BE2C (cell line): ENCODE measurements at regions not wholly inside any gene's neighbourhood (a gene's known extent, or its start where the extent isn't known, plus 50 kb on each side); places are given as distances from the start of the nearest gene placed in this dataset.

Source experiments
- DNase-seq: peaks from one replicate; pipeline ENCODE4 v3.0.0-alpha.2; 2020
- H3K27me3 ChIP-seq: fragments of 250-450 bp; sonication (Bioruptor Pico); 2 replicates; pipeline ENCODE4 v1.5.1; 2020; ENCODE audit warnings: mild to moderate bottlenecking
- H3K36me3 ChIP-seq: fragments of 250-450 bp; sonication (Bioruptor Pico); 2 replicates; pipeline ENCODE4 v1.5.1; 2020; ENCODE audit warnings: mild to moderate bottlenecking
- H3K4me1 ChIP-seq: fragments of 250-450 bp; sonication (Bioruptor Pico); 2 replicates; pipeline ENCODE4 v1.5.1; 2020
- H3K4me3 ChIP-seq: 2 replicates; pipeline ENCODE4 v1.5.1; 2011; ENCODE audit warnings: low read depth, low read length
- H3K9me3 ChIP-seq: fragments of 250-450 bp; sonication (Bioruptor Pico); 2 replicates; pipeline ENCODE4 v1.5.1; 2020
- TF ChIP-seq, protein P1 (sequence below): IDR thresholded peaks from 2 replicates; pipeline ENCODE4 v1.5.1; 2012; ENCODE audit warnings: mild to moderate bottlenecking, low read depth, low read length

DNA sequence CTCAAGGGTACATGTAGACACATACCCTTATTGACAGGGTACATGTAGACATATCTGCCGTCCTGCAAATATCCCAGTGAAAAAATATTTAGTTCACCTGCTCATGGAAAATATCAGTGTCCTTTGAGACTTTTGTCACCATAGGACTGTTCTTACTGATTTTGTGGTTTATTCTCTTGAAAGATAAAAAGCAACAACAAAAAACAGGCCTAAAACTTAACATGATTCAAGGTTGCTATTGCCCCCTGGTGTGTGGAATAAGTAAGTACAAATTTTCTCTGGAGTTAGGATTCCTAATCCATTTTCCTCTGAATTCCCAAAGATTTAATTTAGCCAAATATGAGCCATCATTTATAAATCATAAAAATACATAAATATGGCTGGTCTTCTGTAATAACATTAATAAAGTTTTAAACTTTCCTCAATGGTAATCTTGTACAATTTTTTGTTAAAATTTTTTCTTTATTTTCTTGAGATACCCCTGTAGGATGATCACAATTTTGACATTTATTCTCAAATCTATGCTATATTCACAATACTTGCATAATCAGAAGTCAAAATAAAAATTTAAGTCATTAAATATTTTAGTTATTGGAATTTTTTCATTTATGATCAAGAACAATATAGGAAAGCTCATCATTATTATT, 741.4 kb upstream of the POT1 start:
- DNase-seq = no peak
- Histone ChIP-seq H3K4me3 (no peak overlapping the region), H3K4me1 (no peaks in the 10 kb centered on the region), H3K27me3 (no peaks in the 10 kb centered on the region), H3K9me3 (no peaks in the 10 kb centered on the region), H3K36me3 (no peaks in the 10 kb centered on the region)
- TF ChIP-seq, protein P1, sequence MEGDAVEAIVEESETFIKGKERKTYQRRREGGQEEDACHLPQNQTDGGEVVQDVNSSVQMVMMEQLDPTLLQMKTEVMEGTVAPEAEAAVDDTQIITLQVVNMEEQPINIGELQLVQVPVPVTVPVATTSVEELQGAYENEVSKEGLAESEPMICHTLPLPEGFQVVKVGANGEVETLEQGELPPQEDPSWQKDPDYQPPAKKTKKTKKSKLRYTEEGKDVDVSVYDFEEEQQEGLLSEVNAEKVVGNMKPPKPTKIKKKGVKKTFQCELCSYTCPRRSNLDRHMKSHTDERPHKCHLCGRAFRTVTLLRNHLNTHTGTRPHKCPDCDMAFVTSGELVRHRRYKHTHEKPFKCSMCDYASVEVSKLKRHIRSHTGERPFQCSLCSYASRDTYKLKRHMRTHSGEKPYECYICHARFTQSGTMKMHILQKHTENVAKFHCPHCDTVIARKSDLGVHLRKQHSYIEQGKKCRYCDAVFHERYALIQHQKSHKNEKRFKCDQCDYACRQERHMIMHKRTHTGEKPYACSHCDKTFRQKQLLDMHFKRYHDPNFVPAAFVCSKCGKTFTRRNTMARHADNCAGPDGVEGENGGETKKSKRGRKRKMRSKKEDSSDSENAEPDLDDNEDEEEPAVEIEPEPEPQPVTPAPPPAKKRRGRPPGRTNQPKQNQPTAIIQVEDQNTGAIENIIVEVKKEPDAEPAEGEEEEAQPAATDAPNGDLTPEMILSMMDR = peak; percentile 75

DNA sequence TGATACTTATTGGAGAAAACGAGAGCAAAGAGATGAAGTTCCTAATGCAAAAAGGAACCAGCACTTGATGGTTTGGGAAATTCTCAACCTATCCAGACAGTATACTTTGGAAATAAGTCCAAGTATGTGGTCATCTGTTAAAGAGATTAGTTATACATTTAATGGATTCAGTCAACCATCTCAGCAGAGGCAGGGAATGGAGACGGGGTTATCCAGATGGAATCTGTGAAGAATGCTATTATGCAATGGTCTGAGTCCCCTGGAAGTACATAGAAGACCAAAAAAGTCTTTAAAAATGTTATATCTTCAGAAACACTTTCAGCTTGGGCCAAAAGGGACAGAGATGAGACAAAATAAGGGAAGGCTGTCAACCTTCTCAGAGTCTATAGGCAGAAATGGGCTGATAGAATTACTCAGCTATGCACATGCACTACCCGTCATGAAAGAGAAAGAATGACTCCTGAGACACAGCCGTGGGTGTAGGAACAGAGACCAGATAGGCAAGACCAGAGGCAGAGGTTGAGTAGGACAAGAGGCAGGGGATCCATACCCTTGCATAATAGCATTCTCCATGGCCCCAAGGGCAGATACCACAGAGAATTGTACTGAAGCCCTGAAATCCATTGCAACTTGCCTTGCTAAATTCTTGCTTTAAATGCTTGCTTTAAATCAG, 738.8 kb upstream of the POT1 start:
- DNase-seq = no peak

DNA sequence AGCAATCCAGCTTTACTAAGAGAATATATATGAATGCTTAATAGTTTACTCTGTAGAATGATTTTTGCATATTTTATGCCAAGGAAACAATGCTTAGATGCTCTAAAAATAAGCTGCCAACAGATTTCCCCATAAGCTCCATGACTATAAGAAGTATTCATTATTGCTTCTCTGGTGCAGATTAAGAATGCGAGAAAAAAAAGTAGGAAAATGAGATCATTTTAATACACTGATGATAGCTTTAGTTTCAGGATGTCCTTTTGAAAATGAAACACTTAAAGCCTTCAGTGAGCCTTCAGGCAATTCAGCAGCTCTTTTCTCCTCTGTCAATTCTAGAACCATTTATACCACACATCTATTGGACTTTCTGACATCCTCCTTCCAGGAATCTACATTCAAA, 735.0 kb upstream of the POT1 start:
- H3K4me3 ChIP-seq = no peak overlapping the region
- DNase-seq = no peak
- H3K27me3 ChIP-seq = no peaks in the 10 kb centered on the region
- H3K36me3 ChIP-seq = no peaks in the 10 kb centered on the region
- H3K4me1 ChIP-seq = no peaks in the 10 kb centered on the region
- H3K9me3 ChIP-seq = no peaks in the 10 kb centered on the region
- TF ChIP-seq, protein P1 = no peak

More for the DNA sequence above, 738.8 kb upstream of the POT1 start:
- no peaks in the 10 kb centered on the region for H3K4me1 ChIP-seq
- TF ChIP-seq, protein P1 = no peak
- H3K36me3 ChIP-seq = no peaks in the 10 kb centered on the region
- no peak overlapping the region for H3K4me3 ChIP-seq
- no peaks in the 10 kb centered on the region for H3K9me3 ChIP-seq
- no peaks in the 10 kb centered on the region for H3K27me3 ChIP-seq

DNA sequence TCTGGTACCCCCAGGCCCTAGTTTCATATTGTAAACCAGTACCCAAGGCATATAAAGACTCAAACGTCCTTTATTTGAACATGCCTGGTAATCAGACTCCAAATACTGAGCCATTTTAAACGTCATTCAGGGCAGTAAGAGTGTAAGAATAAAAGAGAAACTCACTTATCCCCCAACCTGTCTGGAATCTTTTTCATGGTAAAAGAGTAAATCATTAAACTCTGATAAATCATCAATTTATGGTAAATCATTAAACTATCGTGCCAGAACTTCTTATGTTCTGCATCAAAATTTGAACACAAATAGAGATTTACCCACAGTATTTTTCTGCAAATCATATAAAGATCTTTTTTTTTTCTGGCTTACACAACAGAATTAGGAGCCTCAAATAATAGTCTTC, 734.3 kb upstream of the POT1 start:
- no peak for DNase-seq
- H3K9me3 ChIP-seq = no peaks in the 10 kb centered on the region
- H3K27me3 ChIP-seq = no peaks in the 10 kb centered on the region
- TF ChIP-seq, protein P1 = no peak
- no peaks in the 10 kb centered on the region for H3K4me1 ChIP-seq
- H3K4me3 ChIP-seq = no peak overlapping the region
- H3K36me3 ChIP-seq = no peaks in the 10 kb centered on the region

DNA sequence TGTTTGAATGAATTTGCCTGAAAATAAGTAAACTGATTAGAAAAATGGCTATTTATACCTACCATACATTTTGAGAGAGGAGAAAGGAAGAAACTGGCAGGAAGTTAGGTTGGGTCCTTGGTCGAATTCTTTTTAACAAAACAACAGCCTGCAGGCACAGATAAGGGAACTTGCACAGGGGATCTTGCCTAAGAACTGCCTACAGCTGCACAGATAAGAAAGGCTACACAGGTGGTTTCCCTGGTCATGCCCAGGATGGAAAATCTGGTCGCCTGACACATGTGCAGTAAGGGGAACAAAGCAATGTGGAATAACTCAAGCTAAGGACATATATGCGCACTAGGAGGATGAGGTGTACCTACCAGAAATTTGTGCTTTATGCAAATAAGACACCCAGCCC, 732.1 kb upstream of the POT1 start:
- DNase-seq = no peak
- no peaks in the 10 kb centered on the region for H3K27me3 ChIP-seq
- no peaks in the 10 kb centered on the region for H3K36me3 ChIP-seq
- H3K9me3 ChIP-seq = no peaks in the 10 kb centered on the region
- H3K4me3 ChIP-seq = no peak overlapping the region
- TF ChIP-seq, protein P1 = no peak
- H3K4me1 ChIP-seq = no peaks in the 10 kb centered on the region

DNA sequence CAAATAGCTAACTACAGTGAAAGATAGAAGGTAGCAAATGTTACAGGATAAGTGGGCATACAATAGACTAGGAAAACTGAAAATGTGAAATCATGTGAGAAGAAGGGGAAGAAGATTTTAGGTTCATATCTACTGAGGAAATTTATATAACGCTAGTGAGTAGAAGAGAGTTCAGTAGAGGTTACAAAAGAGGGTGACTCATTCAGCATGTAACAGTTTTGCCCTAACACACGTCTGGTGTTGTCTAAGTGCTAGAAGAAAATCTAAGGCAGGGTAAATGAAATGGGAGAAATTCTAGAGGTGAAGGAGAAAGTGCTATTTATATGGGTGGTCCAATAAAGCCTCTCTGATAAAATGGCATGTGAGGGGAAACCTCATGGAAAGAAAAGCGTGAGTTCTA, 731.4 kb upstream of the POT1 start:
- DNase-seq = no peak
- H3K4me3 ChIP-seq = no peak overlapping the region
- H3K36me3 ChIP-seq = no peaks in the 10 kb centered on the region
- TF ChIP-seq, protein P1 = no peak
- H3K9me3 ChIP-seq = no peaks in the 10 kb centered on the region
- H3K4me1 ChIP-seq = no peaks in the 10 kb centered on the region
- no peaks in the 10 kb centered on the region for H3K27me3 ChIP-seq
